ENCODE measurements at regions not wholly inside any gene's neighbourhood (a gene's known extent, or its start where the extent isn't known, plus 50 kb on each side); places are given as distances from the start of the nearest gene placed in this dataset.

DNA sequence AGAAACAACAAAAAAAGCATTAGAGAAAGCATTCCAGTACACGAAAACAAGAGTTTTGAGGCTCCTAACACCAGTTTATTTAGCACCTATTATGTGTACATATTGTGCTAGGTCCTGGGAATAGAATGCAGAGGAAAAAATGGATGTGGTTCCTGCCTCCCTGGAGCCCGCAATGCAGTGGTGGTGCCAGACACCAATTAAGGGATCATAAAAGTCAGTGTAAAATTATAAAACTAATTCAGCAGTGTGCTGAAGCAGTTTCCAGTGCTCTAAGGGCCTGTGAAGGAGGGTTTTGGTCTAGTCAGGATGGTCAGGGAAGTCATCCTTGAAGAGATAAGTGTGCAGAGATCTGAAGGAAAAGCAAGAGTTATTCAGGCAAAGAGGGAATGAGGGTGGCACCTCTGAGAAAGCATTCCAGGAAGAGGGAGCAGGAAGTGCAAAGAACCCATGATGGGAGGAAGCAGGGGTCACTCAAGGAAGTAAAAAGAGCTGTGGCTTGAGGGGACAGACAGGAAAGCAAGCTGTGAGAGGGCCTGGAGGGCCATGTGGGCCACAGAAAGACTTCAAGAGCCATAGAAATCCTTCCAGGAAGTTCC, 65.2 kb upstream of the IFNLR1 start:
- TF ChIP-seq CTCF (IDR thresholded peaks at IDR 0.05) (no peak), POLR2A (IDR thresholded peaks at IDR 0.05) (no peak)
